ENCODE measurements at regions not wholly inside any gene's neighbourhood (a gene's known extent, or its start where the extent isn't known, plus 50 kb on each side); places are given as distances from the start of the nearest gene placed in this dataset.

- no peaks in the 10 kb centered on the region for H3K36me3 ChIP-seq
- H3K9me3 ChIP-seq: no peaks in the 10 kb centered on the region
- intact Hi-C loops (cut with DNase I): no loop called here
- H3K4me3 ChIP-seq: no peak overlapping the region
- H3K27ac ChIP-seq: no peak overlapping the region
- TF ChIP-seq, protein P1, sequence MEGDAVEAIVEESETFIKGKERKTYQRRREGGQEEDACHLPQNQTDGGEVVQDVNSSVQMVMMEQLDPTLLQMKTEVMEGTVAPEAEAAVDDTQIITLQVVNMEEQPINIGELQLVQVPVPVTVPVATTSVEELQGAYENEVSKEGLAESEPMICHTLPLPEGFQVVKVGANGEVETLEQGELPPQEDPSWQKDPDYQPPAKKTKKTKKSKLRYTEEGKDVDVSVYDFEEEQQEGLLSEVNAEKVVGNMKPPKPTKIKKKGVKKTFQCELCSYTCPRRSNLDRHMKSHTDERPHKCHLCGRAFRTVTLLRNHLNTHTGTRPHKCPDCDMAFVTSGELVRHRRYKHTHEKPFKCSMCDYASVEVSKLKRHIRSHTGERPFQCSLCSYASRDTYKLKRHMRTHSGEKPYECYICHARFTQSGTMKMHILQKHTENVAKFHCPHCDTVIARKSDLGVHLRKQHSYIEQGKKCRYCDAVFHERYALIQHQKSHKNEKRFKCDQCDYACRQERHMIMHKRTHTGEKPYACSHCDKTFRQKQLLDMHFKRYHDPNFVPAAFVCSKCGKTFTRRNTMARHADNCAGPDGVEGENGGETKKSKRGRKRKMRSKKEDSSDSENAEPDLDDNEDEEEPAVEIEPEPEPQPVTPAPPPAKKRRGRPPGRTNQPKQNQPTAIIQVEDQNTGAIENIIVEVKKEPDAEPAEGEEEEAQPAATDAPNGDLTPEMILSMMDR (IDR thresholded peaks at IDR 0.05): no peak
- TF ChIP-seq POLR2A (IDR thresholded peaks at IDR 0.05): no peak
- 77 to 100% methylated on average over 2 of the region's 2 CpGs for WGBS, 2 donors
- H3K27me3 ChIP-seq: no peaks in the 10 kb centered on the region
- H3K4me1 ChIP-seq: no peaks in the 10 kb centered on the region
- DNase-seq: no peak
These were observed 299.4 kb downstream of the ETNK1 start for GRCh38 chr12:22924391-22924790.

GRCh38 chr12:22925623-22926022, 300.7 kb downstream of the ETNK1 start:
- Histone ChIP-seq H3K36me3 (no peaks in the 10 kb centered on the region), H3K9me3 (no peaks in the 10 kb centered on the region), H3K27me3 (no peaks in the 10 kb centered on the region), H3K4me1 (no peaks in the 10 kb centered on the region), H3K4me3 (no peak overlapping the region), H3K27ac (no peak overlapping the region)
- no peak for DNase-seq
- intact Hi-C loops (cut with DNase I): no loop called here
- TF ChIP-seq, protein P1 (IDR thresholded peaks at IDR 0.05): no peak
- no peak for TF ChIP-seq POLR2A (IDR thresholded peaks at IDR 0.05)
- 50 to 61% methylated on average over 2 of the region's 2 CpGs for WGBS, 2 donors

GRCh38 chr12:22932431-22932830, 307.5 kb downstream of the ETNK1 start:
- no peak overlapping the region for H3K4me3 ChIP-seq
- 21 to 41% methylated on average over 1 of the region's 1 CpG for WGBS, 2 donors
- intact Hi-C loops (cut with DNase I): no loop called here
- H3K27ac ChIP-seq: no peak overlapping the region
- no peaks in the 10 kb centered on the region for H3K9me3 ChIP-seq
- H3K36me3 ChIP-seq: no peaks in the 10 kb centered on the region
- H3K4me1 ChIP-seq: no peaks in the 10 kb centered on the region
- DNase-seq: no peak
- no peaks in the 10 kb centered on the region for H3K27me3 ChIP-seq
- TF ChIP-seq, protein P1 (IDR thresholded peaks at IDR 0.05): no peak
- no peak for TF ChIP-seq POLR2A (IDR thresholded peaks at IDR 0.05)

GRCh38 chr12:22935090-22935489, 310.1 kb downstream of the ETNK1 start:
- intact Hi-C loops (cut with DNase I): no loop called here
- Histone ChIP-seq H3K27me3 (no peaks in the 10 kb centered on the region), H3K4me3 (peak overlapping the region in 1 of 4 donors; percentile 8), H3K36me3 (no peaks in the 10 kb centered on the region), H3K4me1 (no peaks in the 10 kb centered on the region), H3K27ac (no peak overlapping the region), H3K9me3 (no peaks in the 10 kb centered on the region)
- WGBS, 2 donors: 69 to 73% methylated on average over 11 to 12 of the region's 12 CpGs
- no peak for TF ChIP-seq POLR2A (IDR thresholded peaks at IDR 0.05)
- no peak for DNase-seq

DNA sequence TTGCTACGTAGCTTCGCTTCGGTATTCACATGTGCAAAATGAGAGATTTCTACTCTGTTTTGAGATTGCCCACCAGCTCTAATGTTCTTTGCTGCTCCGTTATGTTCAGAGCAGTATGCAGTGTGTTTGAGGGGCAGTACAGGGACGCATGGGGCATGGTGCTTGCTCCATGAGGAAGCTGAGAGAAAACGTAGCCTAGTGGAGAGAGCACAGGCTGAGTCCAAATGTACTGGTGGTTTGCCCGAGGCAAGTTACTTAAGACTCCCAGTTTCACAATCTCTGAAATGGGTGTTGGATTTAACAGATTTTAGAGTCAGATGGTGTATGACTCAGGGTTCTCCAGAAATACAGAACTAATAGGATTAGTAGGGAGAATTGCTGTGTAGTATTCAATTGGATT, 310.5 kb downstream of the ETNK1 start:
- H3K36me3 ChIP-seq: no peaks in the 10 kb centered on the region
- no peaks in the 10 kb centered on the region for H3K27me3 ChIP-seq
- TF ChIP-seq, protein P1 (IDR thresholded peaks at IDR 0.05): no peak
- no peak for TF ChIP-seq POLR2A (IDR thresholded peaks at IDR 0.05)
- no peaks in the 10 kb centered on the region for H3K4me1 ChIP-seq
- H3K9me3 ChIP-seq: no peaks in the 10 kb centered on the region
- intact Hi-C loops (cut with DNase I): no loop called here
- WGBS, 2 donors: 68 to 73% methylated on average over 7 of the region's 7 CpGs
- H3K27ac ChIP-seq: no peak overlapping the region
- no peak for DNase-seq
- H3K4me3 ChIP-seq: peak overlapping the region in 1 of 4 donors; percentile 8

DNA sequence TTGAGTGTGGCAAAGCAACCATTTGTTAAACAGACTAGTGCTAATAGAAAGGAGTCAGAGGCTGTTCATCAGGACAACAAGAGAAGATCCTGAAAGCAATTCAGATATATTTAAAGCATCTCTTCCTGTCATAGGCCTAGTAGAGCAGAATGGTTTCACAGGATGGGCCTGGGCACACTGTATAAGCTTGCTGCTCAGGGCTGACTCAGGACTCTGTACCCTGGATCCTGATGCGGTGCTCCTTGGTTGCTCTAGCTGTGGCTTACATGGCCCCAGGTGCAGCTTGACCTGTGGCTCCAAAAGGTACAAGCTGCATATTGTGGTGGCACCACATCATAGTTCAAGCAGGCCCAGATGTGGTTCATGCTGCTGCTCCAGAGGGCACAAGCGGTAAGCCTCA, 313.4 kb downstream of the ETNK1 start:
- intact Hi-C loops (cut with DNase I): no loop called here
- TF ChIP-seq, protein P1 (IDR thresholded peaks at IDR 0.05): no peak
- no peak for TF ChIP-seq POLR2A (IDR thresholded peaks at IDR 0.05)
- Histone ChIP-seq H3K4me1 (no peaks in the 10 kb centered on the region), H3K27ac (no peak overlapping the region), H3K36me3 (no peaks in the 10 kb centered on the region), H3K9me3 (peaks cover 0 to 7% (median 0%) of the 10 kb centered on the region in 3 donors), H3K4me3 (no peak overlapping the region), H3K27me3 (no peaks in the 10 kb centered on the region)
- no peak for DNase-seq
- WGBS, 2 donors: 100% methylated on average over 2 of the region's 2 CpGs
